ENCODE measurements at regions not wholly inside any gene's neighbourhood (a gene's known extent, or its start where the extent isn't known, plus 50 kb on each side); places are given as distances from the start of the nearest gene placed in this dataset.
"Not testable (repeated sequence)": the region's sequence is repeated elsewhere in the genome, so short reads cannot be mapped to it uniquely, and the experiment has no call there.

DNA sequence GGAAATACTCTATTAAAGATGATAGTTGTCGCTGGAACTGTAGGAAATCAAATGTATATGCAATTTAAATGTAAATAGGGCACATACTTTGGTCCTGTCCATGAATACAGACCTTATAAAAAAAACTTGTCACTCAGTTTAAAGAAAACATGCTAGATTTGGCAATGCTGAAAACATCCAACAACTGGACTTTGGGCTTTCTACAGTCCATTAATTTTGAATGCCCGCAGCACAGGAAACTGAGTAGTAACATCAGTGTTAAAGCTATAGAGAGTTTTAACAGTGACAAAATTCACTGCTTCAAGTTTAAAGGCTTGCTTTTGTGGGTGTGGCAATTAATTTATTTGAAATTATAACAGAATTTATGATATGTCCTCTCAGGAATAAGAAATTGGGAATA, 578.4 kb downstream of the TRIML1 start:
- DNase-seq (ENCODE audit: low read depth in 3 of 3, low spot score in 1 of 3) = no peak

- no peak for DNase-seq (ENCODE audit: low read depth in 3 of 3, low spot score in 1 of 3)
Observed at GRCh38 chr4:188719794-188720193, 580.6 kb downstream of the TRIML1 start.

- no peak for DNase-seq (ENCODE audit: low read depth in 3 of 3, low spot score in 1 of 3)
Observed at GRCh38 chr4:188722911-188723310, 583.7 kb downstream of the TRIML1 start.

GRCh38 chr4:188727746-188728145, 588.5 kb downstream of the TRIML1 start:
- DNase-seq (ENCODE audit: low read depth in 3 of 3, low spot score in 1 of 3) = no peak

DNA sequence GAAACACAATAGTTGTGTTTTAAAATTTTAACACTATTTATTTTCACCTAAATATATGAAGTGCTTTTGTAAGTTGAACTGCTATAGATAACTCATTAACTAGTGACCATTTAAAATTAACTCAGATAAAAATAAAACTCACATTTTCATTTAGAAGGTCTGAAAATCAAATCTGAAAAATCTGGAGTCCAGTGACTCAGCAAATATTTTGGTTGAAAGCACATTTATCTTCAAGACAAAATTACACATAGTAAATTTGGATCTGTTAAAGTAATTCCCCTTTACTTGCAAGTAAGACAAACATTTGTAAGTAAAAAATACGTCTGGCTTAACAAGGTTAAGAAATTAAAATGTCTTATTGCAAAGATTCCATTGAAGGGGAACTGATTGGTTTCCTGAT, 589.1 kb downstream of the TRIML1 start:
- no peak for DNase-seq (ENCODE audit: low read depth in 3 of 3, low spot score in 1 of 3)

- DNase-seq (ENCODE audit: low read depth in 3 of 3, low spot score in 1 of 3) = no peak
Observed at GRCh38 chr4:188732131-188732530, 592.9 kb downstream of the TRIML1 start.

DNA sequence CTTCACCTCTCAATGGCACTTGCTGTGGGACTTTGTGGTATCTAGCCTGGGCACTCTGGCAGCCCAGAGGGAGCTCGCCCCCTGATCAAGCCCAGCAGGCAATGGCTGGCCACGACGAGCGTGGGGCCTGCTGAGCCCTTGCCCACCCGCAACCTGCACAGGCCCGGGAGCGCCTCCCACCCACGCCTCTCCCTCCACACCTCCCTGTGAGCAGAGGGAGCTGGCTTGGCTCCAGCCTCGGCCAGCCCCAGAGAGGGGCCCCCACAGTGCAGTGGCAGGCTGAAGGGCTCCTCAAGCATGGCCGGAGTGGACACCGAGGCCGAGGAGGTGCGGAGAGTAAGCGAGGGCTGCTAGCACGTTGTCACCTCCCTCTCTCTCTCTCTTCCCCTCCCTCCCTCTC, 595.8 kb downstream of the TRIML1 start:
- DNase-seq (ENCODE audit: low read depth in 3 of 3, low spot score in 1 of 3) = no peak

- no peak for DNase-seq (ENCODE audit: low read depth in 3 of 3, low spot score in 1 of 3)
Observed at GRCh38 chr4:188737251-188738002, 598.2 kb downstream of the TRIML1 start.

DNA sequence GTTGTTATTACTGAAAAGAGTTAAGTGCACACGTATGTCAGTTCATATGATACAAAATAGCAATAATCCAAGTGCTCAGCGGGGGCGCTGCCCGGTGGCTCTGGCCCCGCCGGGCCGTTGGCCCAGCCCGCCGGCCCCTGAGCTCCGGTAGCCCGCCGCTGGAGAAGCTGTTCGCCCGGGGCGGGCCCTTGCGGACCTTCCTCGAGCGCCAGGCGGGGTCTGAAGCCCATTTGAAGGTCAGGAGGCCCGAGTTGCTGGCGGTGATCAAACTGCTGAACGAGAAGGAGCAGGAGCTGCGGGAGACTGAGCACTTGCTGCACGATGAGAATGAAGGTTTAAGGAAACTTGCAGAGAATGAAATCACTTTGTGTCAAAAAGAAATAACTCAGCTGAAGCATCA, 599.0 kb downstream of the TRIML1 start:
- DNase-seq (ENCODE audit: low read depth in 3 of 3, low spot score in 1 of 3) = not testable (repeated sequence)

DNA sequence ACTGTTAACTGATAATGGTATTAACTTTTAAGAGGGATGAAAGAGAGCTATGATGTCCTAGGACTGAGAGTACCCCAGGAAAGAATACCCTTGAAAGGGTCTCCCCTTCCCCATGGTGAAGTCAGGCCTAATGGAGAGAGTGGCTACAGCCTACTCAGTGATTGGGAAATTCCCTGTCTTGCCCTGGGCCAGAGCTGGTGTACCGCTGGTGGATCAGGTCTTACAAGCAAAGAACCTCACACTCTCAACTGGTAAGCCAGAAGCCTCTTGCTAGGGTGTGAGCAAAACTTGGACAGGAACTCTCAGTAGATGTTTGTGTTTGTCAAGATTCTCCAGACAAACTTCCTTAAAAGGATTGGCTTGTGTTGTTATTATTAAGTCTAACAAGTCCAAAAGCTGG, 600.9 kb downstream of the TRIML1 start:
- DNase-seq (ENCODE audit: low read depth in 3 of 3, low spot score in 1 of 3) = not testable (repeated sequence)

- DNase-seq (ENCODE audit: low read depth in 3 of 3, low spot score in 1 of 3) = not testable (repeated sequence)
Observed at GRCh38 chr4:188740791-188741190, 601.5 kb downstream of the TRIML1 start.

GRCh38 chr4:188754372-188755002, 615.2 kb downstream of the TRIML1 start:
- no peak for DNase-seq (ENCODE audit: low read depth in 3 of 3, low spot score in 1 of 3)

- DNase-seq (ENCODE audit: low read depth in 3 of 3, low spot score in 1 of 3) = no peak
Observed at GRCh38 chr4:188767496-188767895, 628.3 kb downstream of the TRIML1 start.

DNA sequence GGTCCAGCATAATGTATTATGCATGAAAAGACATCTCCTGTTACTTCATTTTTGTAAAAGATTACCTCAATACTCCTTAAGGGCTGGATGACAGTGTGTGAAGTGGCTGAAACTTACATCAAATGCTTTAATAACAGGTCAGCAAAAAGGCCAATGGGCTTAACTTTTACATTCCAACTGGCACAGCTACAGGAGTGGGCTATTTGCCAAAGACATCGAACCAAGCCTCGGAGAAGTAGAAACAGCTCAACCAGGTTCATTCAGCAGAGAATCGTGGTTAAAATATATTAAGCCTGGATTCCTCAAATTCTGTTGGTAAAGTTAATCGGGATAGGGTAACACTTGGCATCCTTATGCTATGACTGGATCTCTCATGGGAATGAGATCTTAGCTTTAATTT, 639.7 kb downstream of the TRIML1 start:
- no peak for DNase-seq (ENCODE audit: low read depth in 3 of 3, low spot score in 1 of 3)

- no peak for DNase-seq (ENCODE audit: low read depth in 3 of 3, low spot score in 1 of 3)
Observed at GRCh38 chr4:188779581-188779980, 640.3 kb downstream of the TRIML1 start.

- no peak for DNase-seq (ENCODE audit: low read depth in 3 of 3, low spot score in 1 of 3)
Observed at GRCh38 chr4:188780028-188780427, 640.8 kb downstream of the TRIML1 start.

- DNase-seq (ENCODE audit: low read depth in 3 of 3, low spot score in 1 of 3) = no peak
Observed at GRCh38 chr4:188780686-188781085, 641.4 kb downstream of the TRIML1 start.

GRCh38 chr4:188781655-188782054, 642.4 kb downstream of the TRIML1 start:
- no peak for DNase-seq (ENCODE audit: low read depth in 3 of 3, low spot score in 1 of 3)

DNA sequence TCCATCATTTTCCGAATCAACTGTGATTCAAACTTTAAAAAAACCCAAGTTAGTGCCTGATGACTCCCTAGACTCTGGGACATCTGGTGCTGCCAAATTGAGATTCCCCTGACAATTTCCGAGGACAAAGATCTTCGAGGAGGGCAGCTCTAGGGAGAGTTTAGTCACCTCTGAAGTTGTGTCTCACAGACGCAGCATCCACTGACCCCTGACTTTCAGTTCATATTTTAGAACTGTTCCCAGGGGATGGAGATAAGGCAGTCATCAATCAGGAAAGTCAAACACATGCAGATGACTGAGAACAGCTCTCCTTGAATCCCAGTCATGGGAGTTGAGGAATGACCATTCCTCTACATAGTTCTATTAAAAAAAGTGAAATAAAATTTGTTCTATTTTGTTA, 643.9 kb downstream of the TRIML1 start:
- DNase-seq (ENCODE audit: low read depth in 3 of 3, low spot score in 1 of 3) = no peak

DNA sequence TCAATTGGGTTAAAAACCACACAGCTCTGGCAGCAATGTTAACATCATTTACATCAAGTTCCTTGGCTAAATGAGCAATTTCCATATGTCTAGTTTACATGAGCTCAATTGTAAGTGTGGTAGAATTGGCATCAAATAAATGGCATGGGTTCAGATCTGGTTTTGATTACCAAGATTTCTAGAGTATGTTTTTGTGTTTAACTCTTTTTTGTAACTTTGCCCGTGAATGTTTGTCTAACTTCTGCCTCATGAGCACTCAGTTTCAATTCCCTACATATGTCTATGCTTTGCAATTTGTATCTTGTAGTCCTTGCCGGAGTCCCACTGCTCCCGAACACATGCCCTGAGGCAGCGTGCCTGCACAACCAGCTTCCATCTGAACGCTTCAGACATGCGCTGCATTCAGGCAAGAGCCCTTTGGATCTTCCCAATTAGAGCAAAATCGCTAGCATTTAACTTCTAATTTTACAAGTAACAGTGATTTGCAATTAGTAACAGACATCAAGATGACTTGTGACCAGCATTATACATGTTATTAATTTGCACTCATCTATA, 644.4 kb downstream of the TRIML1 start:
- no peak for DNase-seq (ENCODE audit: low read depth in 3 of 3, low spot score in 1 of 3)

DNA sequence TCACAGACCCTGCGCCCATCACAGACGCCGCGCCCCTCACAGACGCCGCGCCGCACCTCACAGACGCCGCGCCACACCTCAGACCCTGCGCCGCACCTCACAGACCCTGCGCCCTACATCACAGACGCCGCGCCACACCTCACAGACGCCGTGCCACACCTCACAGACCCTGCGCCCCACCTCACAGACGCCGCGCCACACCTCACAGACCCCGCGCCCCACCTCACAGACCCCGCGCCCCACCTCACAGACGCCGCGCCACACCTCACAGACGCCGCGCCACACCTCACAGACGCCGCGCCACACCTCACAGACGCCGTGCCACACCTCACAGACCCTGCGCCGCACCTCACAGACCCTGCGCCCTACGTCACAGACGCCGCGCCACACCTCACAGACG, 657.4 kb downstream of the TRIML1 start:
- not testable (repeated sequence) for DNase-seq (ENCODE audit: low read depth in 3 of 3, low spot score in 1 of 3)

DNA sequence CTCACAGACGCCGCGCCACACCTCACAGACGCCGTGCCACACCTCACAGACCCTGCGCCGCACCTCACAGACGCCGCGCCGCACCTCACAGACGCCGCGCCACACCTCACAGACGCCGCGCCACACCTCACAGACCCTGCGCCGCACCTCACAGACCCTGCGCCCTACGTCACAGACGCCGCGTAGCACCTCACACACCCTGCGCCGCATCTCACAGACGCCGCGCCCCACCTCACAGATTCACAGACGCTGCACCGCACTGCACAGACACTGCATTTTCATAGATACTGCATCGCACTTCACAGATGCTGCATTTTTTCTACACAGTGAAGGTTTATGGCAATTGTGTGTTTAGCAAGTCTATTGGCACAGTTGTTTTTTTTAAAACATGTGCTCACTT, 657.8 kb downstream of the TRIML1 start:
- DNase-seq (ENCODE audit: low read depth in 3 of 3, low spot score in 1 of 3) = not testable (repeated sequence)

DNA sequence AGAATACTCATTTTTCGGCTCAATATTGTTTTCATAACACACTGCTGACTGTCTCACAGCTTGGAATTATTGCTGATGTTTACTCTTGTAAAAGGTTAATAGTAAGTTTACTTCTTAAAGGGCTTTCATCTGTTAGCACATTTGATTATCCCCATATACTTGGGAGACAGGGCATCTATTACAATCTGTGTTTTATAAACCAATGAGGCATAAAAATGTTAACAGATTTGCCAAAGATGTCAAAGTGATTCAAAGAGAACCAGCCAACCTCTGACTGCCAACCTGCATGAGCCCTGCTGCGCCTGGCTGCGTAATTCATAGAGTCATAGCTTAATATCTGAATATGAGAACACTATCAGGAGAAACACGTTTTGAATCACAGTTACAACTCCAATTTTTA, 665.6 kb downstream of the TRIML1 start:
- DNase-seq (ENCODE audit: low read depth in 3 of 3, low spot score in 1 of 3) = no peak
